Astrocyte of the spinal cord (primary cell): ENCODE measurements at regions not wholly inside any gene's neighbourhood (a gene's known extent, or its start where the extent isn't known, plus 50 kb on each side); places are given as distances from the start of the nearest gene placed in this dataset.

ENCODE experiments used
- DNase-seq: peaks from one replicate; pipeline ENCODE4 v3.0.0; 2011; ENCODE audit warnings: low read depth, low spot score
- H3K4me3 ChIP-seq: 2 replicates; pipeline ENCODE4 v1.5.1; 2011; ENCODE audit warnings: low read depth, mild to moderate bottlenecking, low read length, moderate library complexity
- in situ Hi-C: cut with HindIII; loops from 2 replicates; pipeline ENCODE4 v1.10.0; 2017; ENCODE audit warnings: low sequenced_read_pairs
- TF ChIP-seq, protein P1 (sequence below): IDR thresholded peaks from 2 replicates; pipeline ENCODE4 v1.5.1; 2012; ENCODE audit warnings: low read depth, mild to moderate bottlenecking, low read length, inconsistent platforms

DNA sequence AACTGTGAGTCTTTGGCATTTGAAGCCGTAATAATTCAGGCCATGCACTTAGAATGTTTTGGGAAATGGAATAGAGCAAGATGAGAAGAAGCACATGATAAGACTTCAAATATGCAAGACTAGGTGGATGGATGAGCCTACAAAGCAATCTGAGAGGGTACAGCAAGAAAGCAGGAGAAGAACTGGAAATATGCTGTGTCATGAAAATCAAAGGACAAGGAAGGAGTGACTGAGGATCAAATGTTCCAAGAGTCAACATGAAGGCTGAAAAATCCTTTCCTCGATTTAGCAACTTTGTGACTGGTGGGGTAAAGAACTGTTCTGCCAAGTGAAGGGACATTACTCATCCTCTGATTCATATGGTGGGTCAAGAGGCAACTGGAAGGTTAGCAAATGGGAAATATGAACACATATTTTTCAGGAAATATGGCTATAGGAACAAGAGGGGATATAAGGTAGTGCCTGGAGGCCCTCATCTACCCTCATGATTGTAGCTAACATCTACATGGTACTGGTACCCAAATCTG is 803.7 kb upstream of the ARRDC4 start:
- in situ Hi-C loops: no loop called here
- no peak for DNase-seq
- no peak overlapping the region for H3K4me3 ChIP-seq
- TF ChIP-seq, protein P1, sequence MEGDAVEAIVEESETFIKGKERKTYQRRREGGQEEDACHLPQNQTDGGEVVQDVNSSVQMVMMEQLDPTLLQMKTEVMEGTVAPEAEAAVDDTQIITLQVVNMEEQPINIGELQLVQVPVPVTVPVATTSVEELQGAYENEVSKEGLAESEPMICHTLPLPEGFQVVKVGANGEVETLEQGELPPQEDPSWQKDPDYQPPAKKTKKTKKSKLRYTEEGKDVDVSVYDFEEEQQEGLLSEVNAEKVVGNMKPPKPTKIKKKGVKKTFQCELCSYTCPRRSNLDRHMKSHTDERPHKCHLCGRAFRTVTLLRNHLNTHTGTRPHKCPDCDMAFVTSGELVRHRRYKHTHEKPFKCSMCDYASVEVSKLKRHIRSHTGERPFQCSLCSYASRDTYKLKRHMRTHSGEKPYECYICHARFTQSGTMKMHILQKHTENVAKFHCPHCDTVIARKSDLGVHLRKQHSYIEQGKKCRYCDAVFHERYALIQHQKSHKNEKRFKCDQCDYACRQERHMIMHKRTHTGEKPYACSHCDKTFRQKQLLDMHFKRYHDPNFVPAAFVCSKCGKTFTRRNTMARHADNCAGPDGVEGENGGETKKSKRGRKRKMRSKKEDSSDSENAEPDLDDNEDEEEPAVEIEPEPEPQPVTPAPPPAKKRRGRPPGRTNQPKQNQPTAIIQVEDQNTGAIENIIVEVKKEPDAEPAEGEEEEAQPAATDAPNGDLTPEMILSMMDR: no peak

DNA sequence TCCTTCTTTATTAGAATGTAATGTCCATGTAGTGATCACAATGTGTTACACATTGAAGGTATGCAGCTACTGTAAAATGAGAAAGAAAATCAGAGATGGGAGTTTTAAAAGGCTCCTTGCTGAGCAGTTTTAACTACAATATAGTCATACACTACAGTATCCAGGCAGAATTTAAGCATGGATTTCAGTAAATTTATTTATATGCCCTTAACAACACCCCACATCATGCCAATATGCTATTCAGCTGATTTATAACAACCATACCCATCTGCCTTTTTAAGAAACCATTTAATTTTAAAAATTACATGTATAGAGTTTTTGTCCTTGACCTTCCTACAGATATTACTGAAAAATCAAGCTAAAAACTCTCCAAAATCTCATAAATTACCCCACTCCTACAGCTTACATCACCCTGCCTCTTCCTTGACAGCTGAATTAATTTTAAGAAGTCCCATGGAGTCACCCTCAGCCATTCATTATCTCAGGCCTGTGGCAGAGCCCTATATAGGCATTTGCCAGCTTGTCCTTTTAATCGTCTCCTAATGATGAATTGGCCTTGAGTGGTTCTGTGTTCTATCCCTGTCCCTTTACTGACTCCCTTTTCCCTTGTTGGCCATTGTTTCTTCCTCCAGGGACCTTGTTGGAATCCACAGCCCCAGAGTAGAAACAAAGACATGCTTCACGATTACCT is 797.6 kb upstream of the ARRDC4 start:
- no peak overlapping the region for H3K4me3 ChIP-seq
- no peak for DNase-seq
- in situ Hi-C loops: no loop called here
- TF ChIP-seq, protein P1: no peak

DNA sequence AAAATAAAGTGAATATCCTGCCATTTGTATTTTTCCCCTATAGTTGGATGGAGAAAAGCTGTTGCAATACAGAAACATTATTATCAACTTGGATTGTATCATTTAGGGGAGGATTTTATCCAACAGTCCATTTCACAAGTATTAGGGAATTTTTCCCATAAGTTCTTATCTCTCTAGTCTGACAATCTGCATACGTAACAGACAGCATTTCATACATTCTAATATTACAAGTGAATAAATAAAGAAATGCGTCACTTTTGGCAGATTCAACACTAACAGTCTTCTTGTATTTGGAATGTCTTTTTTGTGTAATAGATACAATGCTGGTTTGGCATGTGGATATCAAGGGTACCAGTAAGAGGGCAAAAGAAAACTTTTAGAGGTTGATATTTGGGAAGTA is 795.3 kb upstream of the ARRDC4 start:
- DNase-seq: no peak
- in situ Hi-C loops: no loop called here
- H3K4me3 ChIP-seq: no peak overlapping the region
- TF ChIP-seq, protein P1: no peak

DNA sequence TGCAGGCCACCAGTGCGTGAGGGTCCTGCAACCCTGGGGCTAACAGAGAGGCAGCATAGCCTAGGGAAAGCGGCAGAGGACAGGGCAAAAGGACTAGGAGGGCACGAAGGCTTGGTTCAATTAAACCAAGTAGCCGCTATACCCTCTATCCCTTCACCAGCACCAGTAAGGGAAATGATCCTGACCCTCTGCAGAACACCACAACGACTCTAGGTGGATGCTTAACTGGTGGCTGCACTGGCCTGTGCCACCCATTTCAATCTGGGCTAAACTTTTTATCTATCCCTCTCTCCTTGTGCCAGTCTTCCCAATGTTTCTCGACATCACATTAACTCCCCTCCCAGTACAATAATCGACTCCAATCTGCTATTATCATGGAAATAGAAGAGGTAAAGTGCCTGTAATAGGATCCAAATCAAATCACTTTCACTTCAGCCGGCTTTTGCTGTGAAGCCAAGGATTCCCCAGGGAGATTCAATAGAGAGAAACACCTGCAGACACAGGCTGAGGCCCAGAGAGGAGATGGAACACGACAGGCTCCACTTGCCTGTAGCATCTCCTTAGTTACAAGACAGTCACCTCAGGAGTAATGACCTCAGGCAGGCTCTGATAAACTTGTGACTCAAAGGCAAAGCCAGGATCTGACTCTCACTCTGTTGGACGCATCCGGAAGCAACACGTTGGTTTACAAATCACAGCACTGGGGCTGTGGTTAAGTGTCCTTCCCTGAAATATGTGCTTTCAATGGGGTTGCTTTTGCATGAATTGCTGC is 791.6 kb upstream of the ARRDC4 start:
- DNase-seq: no peak
- in situ Hi-C loops: no loop called here
- H3K4me3 ChIP-seq: no peak overlapping the region
- TF ChIP-seq, protein P1: no peak

DNA sequence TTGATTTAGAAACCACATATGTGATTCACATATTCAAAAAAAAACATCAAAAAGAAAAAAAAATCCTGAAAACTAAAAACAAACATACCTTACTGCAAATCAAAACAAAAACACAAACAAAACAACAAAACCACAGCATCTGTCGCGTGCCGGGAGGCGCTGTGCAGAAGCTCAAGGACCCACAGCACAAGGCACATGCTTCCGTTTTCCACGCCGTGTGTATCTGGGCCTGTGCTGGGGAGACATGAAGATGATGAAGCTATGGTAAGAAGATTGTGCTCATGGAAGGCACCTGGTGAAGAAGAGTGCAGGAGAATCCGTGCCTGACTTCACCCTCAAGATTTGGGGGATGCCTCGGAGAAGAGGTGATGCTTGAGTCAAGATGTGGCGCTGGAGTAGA is 788.9 kb upstream of the ARRDC4 start:
- no peak for DNase-seq
- in situ Hi-C loops: no loop called here
- TF ChIP-seq, protein P1: no peak
- no peak overlapping the region for H3K4me3 ChIP-seq

DNA sequence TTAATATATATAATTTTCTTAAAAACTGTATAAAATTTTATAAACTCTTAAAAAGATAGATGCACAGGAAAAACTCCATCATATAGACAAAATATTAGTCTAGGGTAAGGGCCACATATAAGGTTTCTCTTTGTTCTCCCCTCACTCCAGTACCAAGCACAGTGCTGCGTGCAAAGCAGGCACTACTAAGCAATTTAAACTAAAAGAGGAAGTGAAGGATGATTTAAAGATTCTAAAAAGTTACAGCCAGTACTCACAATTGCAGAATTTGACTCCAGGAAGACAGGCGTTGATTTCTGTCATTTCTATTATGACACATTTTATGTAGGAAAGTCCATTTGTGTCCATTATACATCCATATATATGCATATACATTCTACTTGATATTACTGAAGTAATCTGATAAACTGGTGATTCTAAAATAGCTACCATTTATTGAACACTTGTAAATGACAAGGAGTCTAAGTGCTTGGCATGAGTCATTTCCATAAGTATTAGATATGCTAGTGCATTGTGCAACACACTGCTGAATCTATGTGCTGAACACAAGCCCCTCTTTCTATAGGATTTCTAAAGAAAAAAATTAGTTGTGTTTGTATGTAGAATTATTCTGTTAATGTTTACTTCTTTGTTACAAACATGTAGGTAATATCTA is 785.5 kb upstream of the ARRDC4 start:
- no peak for DNase-seq
- H3K4me3 ChIP-seq: no peak overlapping the region
- in situ Hi-C loops: no loop called here
- TF ChIP-seq, protein P1: no peak
